HFFc6 (cell line): ENCODE measurements at regions not wholly inside any gene's neighbourhood (a gene's known extent, or its start where the extent isn't known, plus 50 kb on each side); places are given as distances from the start of the nearest gene placed in this dataset.
"Not testable (repeated sequence)": the region's sequence is repeated elsewhere in the genome, so short reads cannot be mapped to it uniquely, and the experiment has no call there.

Experiments
- DNase-seq: peaks from one replicate; pipeline ENCODE4 v3.0.0-alpha.2; 2018
- H3K27ac Mint-ChIP-seq: 2 replicates; pipeline ENCODE4 v1.8.0; 2020; ENCODE audit warnings: mild to moderate bottlenecking, mixed read lengths
- H3K27me3 Mint-ChIP-seq: 2 replicates; pipeline ENCODE4 v1.8.0; 2021; ENCODE audit warnings: mild to moderate bottlenecking, moderate library complexity, mixed read lengths; ENCODE audit not compliant: insufficient read depth
- H3K36me3 Mint-ChIP-seq: 2 replicates; pipeline ENCODE4 v1.8.0; 2021; ENCODE audit warnings: low read depth, mixed read lengths
- H3K4me1 Mint-ChIP-seq: 2 replicates; pipeline ENCODE4 v1.8.0; 2020; ENCODE audit warnings: low read depth, mixed read lengths
- H3K4me3 Mint-ChIP-seq: 2 replicates; pipeline ENCODE4 v1.8.0; 2020; ENCODE audit warnings: mild to moderate bottlenecking, moderate library complexity, mixed read lengths
- H3K9me3 Mint-ChIP-seq: 2 replicates; pipeline ENCODE4 v1.8.0; 2020; ENCODE audit warnings: mild to moderate bottlenecking, mixed read lengths
- TF ChIP-seq, protein P1 (sequence below): fragments of 200-600 bp; sonication (generic); IDR thresholded peaks from 2 replicates; pipeline ENCODE4 v1.5.0; 2021; ENCODE audit warnings: antibody characterized with exemption, mild to moderate bottlenecking

DNA sequence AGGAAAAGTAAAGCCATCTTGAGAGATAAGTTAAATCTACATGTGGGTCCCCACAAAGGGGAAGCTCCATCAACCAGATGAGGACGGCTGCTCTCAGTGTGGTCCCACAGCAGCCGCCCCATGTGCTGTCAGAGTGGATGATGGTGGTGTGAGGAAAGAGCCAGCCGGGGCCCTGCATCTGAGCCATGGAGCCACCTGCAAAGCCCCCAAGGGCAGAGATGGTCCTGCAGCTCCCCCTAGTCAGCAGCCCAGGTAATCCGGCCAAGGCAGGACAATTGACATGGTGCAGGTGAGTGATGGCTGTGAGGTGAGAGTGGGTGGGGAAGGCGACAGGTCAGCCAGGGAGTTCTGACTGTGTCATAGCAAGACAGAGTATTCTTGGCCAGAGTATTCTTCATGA, 458.8 kb downstream of the ICE1 start:
- Mint-ChIP-seq H3K4me3 (no peak overlapping the region), H3K4me1 (no peaks in the 10 kb centered on the region), H3K27me3 (peaks cover 2% of the 10 kb centered on the region), H3K9me3 (peaks cover 46% of the 10 kb centered on the region), H3K36me3 (no peaks in the 10 kb centered on the region), H3K27ac (no peak overlapping the region)
- TF ChIP-seq, protein P1, sequence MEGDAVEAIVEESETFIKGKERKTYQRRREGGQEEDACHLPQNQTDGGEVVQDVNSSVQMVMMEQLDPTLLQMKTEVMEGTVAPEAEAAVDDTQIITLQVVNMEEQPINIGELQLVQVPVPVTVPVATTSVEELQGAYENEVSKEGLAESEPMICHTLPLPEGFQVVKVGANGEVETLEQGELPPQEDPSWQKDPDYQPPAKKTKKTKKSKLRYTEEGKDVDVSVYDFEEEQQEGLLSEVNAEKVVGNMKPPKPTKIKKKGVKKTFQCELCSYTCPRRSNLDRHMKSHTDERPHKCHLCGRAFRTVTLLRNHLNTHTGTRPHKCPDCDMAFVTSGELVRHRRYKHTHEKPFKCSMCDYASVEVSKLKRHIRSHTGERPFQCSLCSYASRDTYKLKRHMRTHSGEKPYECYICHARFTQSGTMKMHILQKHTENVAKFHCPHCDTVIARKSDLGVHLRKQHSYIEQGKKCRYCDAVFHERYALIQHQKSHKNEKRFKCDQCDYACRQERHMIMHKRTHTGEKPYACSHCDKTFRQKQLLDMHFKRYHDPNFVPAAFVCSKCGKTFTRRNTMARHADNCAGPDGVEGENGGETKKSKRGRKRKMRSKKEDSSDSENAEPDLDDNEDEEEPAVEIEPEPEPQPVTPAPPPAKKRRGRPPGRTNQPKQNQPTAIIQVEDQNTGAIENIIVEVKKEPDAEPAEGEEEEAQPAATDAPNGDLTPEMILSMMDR = no peak
- DNase-seq = no peak

DNA sequence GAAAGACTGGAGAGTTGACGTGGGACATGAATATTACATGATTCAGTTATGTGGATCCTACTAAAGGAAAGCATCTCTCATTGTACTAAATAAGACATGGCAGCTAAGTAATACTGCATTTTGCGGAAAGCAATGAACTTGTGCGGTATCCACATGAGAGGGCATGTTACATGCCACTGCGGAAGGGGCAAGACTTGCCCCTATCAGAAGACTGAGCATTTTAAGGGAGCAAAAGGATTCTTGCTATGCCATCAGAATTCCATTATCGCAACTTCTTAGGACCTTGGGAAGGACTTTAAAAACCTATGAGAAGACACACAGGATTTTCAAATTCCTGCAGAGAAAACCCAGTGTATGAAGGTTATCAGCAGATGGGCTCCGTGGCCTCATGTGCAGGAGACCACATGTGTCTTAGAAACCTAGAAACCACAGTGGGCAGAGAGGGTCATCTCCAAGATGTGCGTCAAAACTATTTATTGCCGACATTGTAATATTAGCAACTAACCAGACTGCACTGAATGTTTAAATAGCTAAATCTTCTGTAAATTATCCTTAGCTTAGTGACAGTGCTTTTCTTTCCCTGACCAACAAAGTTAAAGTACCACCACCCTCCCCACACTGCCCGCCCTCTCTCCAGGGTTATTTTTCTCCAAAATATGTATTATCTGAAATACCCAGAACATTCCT, 457.7 kb downstream of the ICE1 start:
- Mint-ChIP-seq H3K4me3 (no peak overlapping the region), H3K9me3 (peaks cover 43% of the 10 kb centered on the region), H3K4me1 (no peaks in the 10 kb centered on the region), H3K27ac (no peak overlapping the region), H3K27me3 (peaks cover 2% of the 10 kb centered on the region), H3K36me3 (no peaks in the 10 kb centered on the region)
- DNase-seq = no peak
- TF ChIP-seq, protein P1 = no peak

GRCh38 chr5:5857396-5857795, 434.9 kb downstream of the ICE1 start:
- H3K27me3 Mint-ChIP-seq = no peaks in the 10 kb centered on the region
- peaks cover 5% of the 10 kb centered on the region; the same call in 1 of the 2 replicates for H3K36me3 Mint-ChIP-seq
- TF ChIP-seq, protein P1 = no peak
- H3K9me3 Mint-ChIP-seq = peaks cover 36% of the 10 kb centered on the region
- no peaks in the 10 kb centered on the region for H3K4me1 Mint-ChIP-seq
- DNase-seq = no peak
- H3K27ac Mint-ChIP-seq = no peak overlapping the region
- no peak overlapping the region for H3K4me3 Mint-ChIP-seq

DNA sequence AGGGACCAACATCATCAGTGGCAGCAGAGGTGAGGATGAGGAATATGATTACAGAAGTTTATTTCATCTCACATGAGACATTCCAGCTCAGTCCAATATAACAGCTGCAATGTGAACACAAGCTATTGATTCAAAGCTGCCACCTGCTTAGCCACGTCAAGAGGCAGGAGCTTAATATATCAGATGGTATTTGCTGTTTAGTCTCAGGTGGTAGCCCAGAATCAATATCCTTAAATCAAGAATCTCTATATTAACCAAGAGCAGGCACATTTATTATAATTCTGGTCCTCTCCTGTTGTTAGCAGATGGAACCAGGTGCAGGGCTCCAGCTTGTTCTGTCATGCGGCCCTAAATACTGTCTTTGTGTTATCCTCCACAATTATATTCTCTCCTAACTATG, 431.6 kb downstream of the ICE1 start:
- Mint-ChIP-seq H3K9me3 (peaks cover 50% of the 10 kb centered on the region), H3K27ac (no peak overlapping the region), H3K4me3 (no peak overlapping the region), H3K4me1 (no peaks in the 10 kb centered on the region), H3K36me3 (peaks cover 7% of the 10 kb centered on the region; the same call in 1 of the 2 replicates), H3K27me3 (no peaks in the 10 kb centered on the region; the same call in 1 of the 2 replicates)
- no peak for DNase-seq
- TF ChIP-seq, protein P1 = no peak

- H3K27ac Mint-ChIP-seq = no peak overlapping the region
- H3K36me3 Mint-ChIP-seq = no peaks in the 10 kb centered on the region
- TF ChIP-seq, protein P1 = no peak
- H3K27me3 Mint-ChIP-seq = no peaks in the 10 kb centered on the region
- no peaks in the 10 kb centered on the region for H3K4me1 Mint-ChIP-seq
- peaks cover 5% of the 10 kb centered on the region for H3K9me3 Mint-ChIP-seq
- H3K4me3 Mint-ChIP-seq = no peak overlapping the region
- DNase-seq = no peak
Measured at GRCh38 chr5:5838493-5838892, 416.0 kb downstream of the ICE1 start.

GRCh38 chr5:5831622-5832021, 409.1 kb downstream of the ICE1 start:
- H3K4me1 Mint-ChIP-seq, DNase-seq, H3K36me3 Mint-ChIP-seq, H3K27ac Mint-ChIP-seq, H3K4me3 Mint-ChIP-seq, H3K27me3 Mint-ChIP-seq: not testable (repeated sequence)
- H3K9me3 Mint-ChIP-seq = peaks cover 26% of the 10 kb centered on the region
